ENCODE measurements at regions not wholly inside any gene's neighbourhood (a gene's known extent, or its start where the extent isn't known, plus 50 kb on each side); places are given as distances from the start of the nearest gene placed in this dataset.

DNA sequence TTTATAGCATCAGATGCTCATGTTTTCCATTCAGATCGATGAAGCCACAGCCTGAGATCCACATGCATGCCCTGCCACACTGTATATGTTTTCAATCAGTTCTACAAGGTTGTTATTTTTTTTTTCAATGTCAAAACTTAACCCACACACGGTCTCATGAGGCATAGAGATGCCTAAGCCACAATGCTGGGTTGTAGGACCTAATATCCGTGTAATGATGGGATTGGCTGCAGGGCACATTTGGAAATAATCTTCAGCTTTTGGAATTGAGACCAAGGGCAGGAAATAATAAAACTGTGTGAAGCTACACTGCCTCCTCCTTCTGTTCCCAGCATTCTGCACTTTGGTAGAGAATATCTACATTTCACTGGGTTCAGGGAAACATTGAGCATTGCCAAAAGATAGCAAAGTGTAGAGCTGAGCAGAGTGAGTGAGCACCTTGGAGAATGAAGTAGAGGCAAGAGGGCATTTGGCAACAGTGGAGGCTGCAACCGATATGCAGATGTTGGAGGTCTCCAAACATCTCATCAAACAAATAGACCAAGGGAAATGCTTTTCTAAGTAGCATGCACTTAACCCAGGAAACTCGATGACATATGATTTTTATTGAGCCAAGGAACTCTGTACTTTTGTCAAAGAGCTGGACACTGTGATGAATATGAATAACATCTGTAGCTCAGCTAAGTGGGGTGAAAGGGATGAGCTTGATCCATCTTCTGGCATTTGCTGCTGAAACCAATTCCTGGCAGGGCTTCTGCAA is 176.7 kb downstream of the LYPLAL1 start:
- Histone ChIP-seq H3K9me3 (ENCODE audit: control insufficient read depth in 1 of 2, insufficient read depth in 1 of 2, low read depth in 1 of 2, low read length in 2 of 2) (peaks cover 8 to 9% of the 10 kb centered on the region in 2 experiments; a peak in 3 of 4 replicates), H3K27me3 (ENCODE audit: insufficient read depth, low read length) (no peaks in the 10 kb centered on the region), H3K36me3 (ENCODE audit: control insufficient read depth in 1 of 2, insufficient read depth in 2 of 2, low read length in 2 of 2) (no peaks in the 10 kb centered on the region), H3K4me3 (replicated peaks in 1 of 2; ENCODE audit: low read depth in 1 of 2, low read length in 2 of 2) (no peak overlapping the region), H3K4me2 (ENCODE audit: low read length) (no peak overlapping the region), H3K27ac (ENCODE audit: low read depth, low read length) (no peak overlapping the region), H3K9me2 (ENCODE audit: insufficient read depth) (no peaks in the 10 kb centered on the region), H3K9ac (ENCODE audit: low read length) (no peak overlapping the region), H4K20me1 (ENCODE audit: insufficient read depth) (no peaks in the 10 kb centered on the region), H3K79me2 (ENCODE audit: insufficient read depth, low read length) (no peaks in the 10 kb centered on the region), H3K4me1 (ENCODE audit: control insufficient read depth in 1 of 2, insufficient read depth in 2 of 2, low read length in 2 of 2) (no peaks in the 10 kb centered on the region), H2AFZ (ENCODE audit: low read depth, low read length, poor library complexity, severe bottlenecking) (no peak overlapping the region)
- DNase-seq (ENCODE audit: low read depth, low spot score) = no peak
- RAD21 ChIA-PET (ENCODE audit: low non-redundant PET in 1 of 2, low total read pairs in 2 of 2, uncharacterized antibody in 2 of 2, unreplicated experiment in 2 of 2) = no interaction called here
- CTCF ChIA-PET = no interaction called here
- intact Hi-C loops (cut with micrococcal nuclease) = no loop called here
- no peak for TF ChIP-seq EGR1 (IDR thresholded peaks at IDR 0.05; ENCODE audit: low read depth)
- no peak for TF ChIP-seq POLR2A (IDR thresholded peaks at IDR 0.05; ENCODE audit: borderline replicate concordance, extremely low read depth, insufficient read depth, insufficient read length)
- no peak for TF ChIP-seq SRF (IDR thresholded peaks at IDR 0.05; ENCODE audit: low read depth)
- TF ChIP-seq, protein P1, sequence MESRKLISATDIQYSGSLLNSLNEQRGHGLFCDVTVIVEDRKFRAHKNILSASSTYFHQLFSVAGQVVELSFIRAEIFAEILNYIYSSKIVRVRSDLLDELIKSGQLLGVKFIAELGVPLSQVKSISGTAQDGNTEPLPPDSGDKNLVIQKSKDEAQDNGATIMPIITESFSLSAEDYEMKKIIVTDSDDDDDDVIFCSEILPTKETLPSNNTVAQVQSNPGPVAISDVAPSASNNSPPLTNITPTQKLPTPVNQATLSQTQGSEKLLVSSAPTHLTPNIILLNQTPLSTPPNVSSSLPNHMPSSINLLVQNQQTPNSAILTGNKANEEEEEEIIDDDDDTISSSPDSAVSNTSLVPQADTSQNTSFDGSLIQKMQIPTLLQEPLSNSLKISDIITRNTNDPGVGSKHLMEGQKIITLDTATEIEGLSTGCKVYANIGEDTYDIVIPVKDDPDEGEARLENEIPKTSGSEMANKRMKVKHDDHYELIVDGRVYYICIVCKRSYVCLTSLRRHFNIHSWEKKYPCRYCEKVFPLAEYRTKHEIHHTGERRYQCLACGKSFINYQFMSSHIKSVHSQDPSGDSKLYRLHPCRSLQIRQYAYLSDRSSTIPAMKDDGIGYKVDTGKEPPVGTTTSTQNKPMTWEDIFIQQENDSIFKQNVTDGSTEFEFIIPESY (IDR thresholded peaks at IDR 0.05; ENCODE audit: extremely low read depth, insufficient replicate concordance, low read length) = no peak
- no peak for TF ChIP-seq CEBPB (IDR thresholded peaks at IDR 0.05; ENCODE audit: low read depth)
- TF ChIP-seq POLR2AphosphoS5 (IDR thresholded peaks at IDR 0.05; ENCODE audit: low read depth, low read length) = no peak
- no peak for TF ChIP-seq JUND (IDR thresholded peaks at IDR 0.05)
- TF ChIP-seq SIN3A (IDR thresholded peaks at IDR 0.05; ENCODE audit: low read depth) = no peak
- no peak for TF ChIP-seq ATF3 (IDR thresholded peaks at IDR 0.05)
- no peak for TF ChIP-seq SP1 (IDR thresholded peaks at IDR 0.05; ENCODE audit: low read depth)
- TF ChIP-seq, protein P2, sequence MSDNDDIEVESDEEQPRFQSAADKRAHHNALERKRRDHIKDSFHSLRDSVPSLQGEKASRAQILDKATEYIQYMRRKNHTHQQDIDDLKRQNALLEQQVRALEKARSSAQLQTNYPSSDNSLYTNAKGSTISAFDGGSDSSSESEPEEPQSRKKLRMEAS (IDR thresholded peaks at IDR 0.05) = no peak
- TF ChIP-seq RAD21 (IDR thresholded peaks at IDR 0.05; ENCODE audit: low read depth) = no peak
- ATAC-seq = no peak
- BruUV-seq (replicated peaks) = no TSS peak
- POLR2A ChIA-PET = no interaction called here

Data from HCT116 (cell line).